Osteocyte (in vitro differentiated cells): ENCODE measurements at regions not wholly inside any gene's neighbourhood (a gene's known extent, or its start where the extent isn't known, plus 50 kb on each side); places are given as distances from the start of the nearest gene placed in this dataset.

Source experiments
- DNase-seq: peaks from one replicate; pipeline ENCODE4 v3.0.0; 2021; ENCODE audit warnings: mixed read lengths; ENCODE audit not compliant: unreplicated experiment; ENCODE audit errors: extremely low spot score
- H3K27ac Mint-ChIP-seq: one replicate; pipeline ENCODE4 v1.8.0; 2021; ENCODE audit warnings: mild to moderate bottlenecking, mixed read lengths; ENCODE audit not compliant: unreplicated experiment
- H3K27me3 Mint-ChIP-seq: one replicate; pipeline ENCODE4 v1.8.0; 2021; ENCODE audit warnings: mixed read lengths; ENCODE audit not compliant: unreplicated experiment
- H3K36me3 Mint-ChIP-seq: one replicate; pipeline ENCODE4 v1.8.0; 2021; ENCODE audit warnings: mixed read lengths; ENCODE audit not compliant: unreplicated experiment
- H3K4me1 Mint-ChIP-seq: one replicate; pipeline ENCODE4 v1.8.0; 2021; ENCODE audit warnings: mixed read lengths; ENCODE audit not compliant: unreplicated experiment
- H3K4me3 Mint-ChIP-seq: one replicate; pipeline ENCODE4 v1.8.0; 2021; ENCODE audit warnings: mild to moderate bottlenecking, moderate library complexity, mixed read lengths; ENCODE audit not compliant: unreplicated experiment
- H3K9me3 Mint-ChIP-seq: one replicate; pipeline ENCODE4 v1.8.0; 2021; ENCODE audit warnings: mixed read lengths; ENCODE audit not compliant: unreplicated experiment
- CTCF ChIP-seq: fragments of 200-600 bp; sonication (generic); IDR thresholded peaks from 2 replicates; pipeline ENCODE4 v1.5.0; 2021; ENCODE audit warnings: antibody characterized with exemption, mild to moderate bottlenecking, moderate library complexity

DNA sequence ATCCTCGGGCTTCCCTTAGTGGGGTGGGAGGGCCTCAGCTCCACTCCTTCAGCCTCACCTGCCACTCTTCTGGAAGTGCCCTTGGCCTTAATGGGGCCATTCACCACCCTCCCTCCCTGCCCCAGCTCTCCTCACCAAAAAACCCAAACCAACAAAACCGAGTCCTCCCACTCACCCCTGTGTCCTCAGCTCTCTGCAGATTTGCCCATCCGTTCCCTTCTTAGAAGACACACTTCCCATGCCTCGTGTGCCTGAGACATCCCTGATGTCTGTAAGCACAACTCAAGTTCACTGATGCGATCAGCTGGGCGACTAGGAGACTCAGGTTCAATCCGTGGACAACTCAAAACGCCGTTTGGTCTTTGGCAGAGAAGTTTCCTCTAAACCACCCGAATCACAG is 839.2 kb downstream of the TBC1D22A start:
- DNase-seq: peak; percentile 59
- TF ChIP-seq CTCF: no peak
- H3K9me3 Mint-ChIP-seq: peaks cover 50% of the 10 kb centered on the region
- no peaks in the 10 kb centered on the region for H3K27me3 Mint-ChIP-seq
- H3K36me3 Mint-ChIP-seq: peaks cover 5% of the 10 kb centered on the region
- H3K4me3 Mint-ChIP-seq: no peak overlapping the region
- no peak overlapping the region for H3K27ac Mint-ChIP-seq
- H3K4me1 Mint-ChIP-seq: no peaks in the 10 kb centered on the region

DNA sequence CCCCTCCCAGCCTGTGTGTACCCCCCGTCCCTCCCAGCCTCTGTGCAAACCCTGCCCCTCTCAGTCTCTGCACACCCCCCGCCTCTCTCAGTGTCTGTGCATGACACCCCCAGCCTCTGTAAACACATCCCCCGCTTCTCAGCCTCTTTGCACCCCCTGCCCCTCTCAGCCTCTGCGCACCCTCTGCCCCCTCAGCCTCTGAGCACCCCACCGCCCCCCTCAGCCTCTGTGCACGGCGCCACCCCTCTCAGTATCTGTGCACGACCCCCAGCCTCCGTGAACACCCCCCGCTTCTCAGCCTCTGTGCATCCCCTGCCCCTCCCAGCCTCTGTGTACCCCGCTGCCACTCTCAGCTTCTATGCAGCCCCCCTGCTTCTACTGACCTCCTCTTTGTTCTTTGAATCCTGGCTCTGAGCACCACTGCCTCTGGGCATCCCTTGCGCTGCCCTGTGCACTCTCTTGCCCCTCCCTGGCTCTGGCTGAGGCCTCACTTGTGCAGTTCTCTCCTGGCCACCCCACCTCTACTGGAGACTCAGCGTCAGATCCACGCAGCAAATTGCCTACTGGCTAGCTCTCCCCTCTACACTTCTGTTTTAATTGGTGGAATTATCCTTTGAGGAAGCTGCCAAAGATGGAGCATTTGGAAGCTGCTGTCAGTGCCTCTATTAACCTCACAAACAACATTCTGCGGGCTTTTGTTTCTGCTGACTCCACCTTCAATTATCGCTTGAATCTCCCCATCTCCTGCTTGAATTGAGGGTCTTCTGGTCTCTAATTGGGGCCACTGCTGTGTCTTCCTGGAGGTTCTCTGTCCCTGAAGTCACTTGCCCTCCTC is 838.6 kb downstream of the TBC1D22A start:
- H3K9me3 Mint-ChIP-seq: peaks cover 50% of the 10 kb centered on the region
- no peaks in the 10 kb centered on the region for H3K4me1 Mint-ChIP-seq
- H3K27me3 Mint-ChIP-seq: no peaks in the 10 kb centered on the region
- H3K4me3 Mint-ChIP-seq: no peak overlapping the region
- TF ChIP-seq CTCF: no peak
- H3K36me3 Mint-ChIP-seq: peaks cover 5% of the 10 kb centered on the region
- no peak overlapping the region for H3K27ac Mint-ChIP-seq
- DNase-seq: peak; percentile 60

DNA sequence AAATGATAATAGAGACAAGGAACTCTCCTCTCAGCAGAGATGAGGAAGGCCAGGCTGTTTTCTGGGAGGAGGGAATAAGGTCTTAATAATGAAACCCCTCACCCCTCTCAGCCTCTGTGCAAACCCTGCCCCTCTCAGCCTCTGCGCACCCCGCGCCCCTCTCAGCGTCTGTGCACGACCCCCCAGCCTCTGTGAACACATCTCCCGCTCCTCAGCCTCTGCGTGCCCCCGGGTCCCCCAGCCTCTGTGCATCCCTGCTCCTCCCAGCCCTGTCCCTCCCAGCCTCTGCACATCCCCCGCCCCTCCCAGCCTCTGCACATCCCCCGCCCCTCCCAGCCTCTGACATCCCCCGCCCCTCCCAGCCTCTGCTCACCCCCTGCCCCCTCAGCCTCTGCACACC is 837.8 kb downstream of the TBC1D22A start:
- Mint-ChIP-seq H3K36me3 (peaks cover 2% of the 10 kb centered on the region), H3K4me3 (no peak overlapping the region), H3K27ac (no peak overlapping the region), H3K4me1 (no peaks in the 10 kb centered on the region), H3K27me3 (no peaks in the 10 kb centered on the region), H3K9me3 (peaks cover 43% of the 10 kb centered on the region)
- peak; percentile 81 for DNase-seq
- no peak for TF ChIP-seq CTCF

DNA sequence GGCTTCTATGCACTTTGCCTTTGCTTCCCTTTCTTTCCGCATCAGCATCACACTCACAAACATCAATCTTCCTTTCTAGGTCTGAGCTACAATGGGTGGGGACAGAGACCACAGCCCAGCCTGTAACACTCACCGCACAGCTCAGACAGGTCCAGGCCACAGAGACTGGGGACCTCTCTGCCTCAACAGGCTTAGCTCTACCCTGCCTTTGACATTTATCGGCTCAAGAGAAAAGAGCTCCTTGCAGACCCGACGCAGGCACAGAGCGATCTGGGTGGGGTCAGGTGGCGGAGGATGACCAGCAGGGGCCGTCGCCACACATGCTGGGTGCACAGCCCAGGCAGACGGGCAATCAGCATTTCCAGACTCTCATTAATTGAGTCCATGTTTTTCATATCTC is 837.3 kb downstream of the TBC1D22A start:
- TF ChIP-seq CTCF: no peak
- Mint-ChIP-seq H3K9me3 (peaks cover 47% of the 10 kb centered on the region), H3K27ac (no peak overlapping the region), H3K36me3 (peaks cover 2% of the 10 kb centered on the region), H3K4me1 (no peaks in the 10 kb centered on the region), H3K27me3 (no peaks in the 10 kb centered on the region), H3K4me3 (no peak overlapping the region)
- DNase-seq: peak; percentile 71

- Mint-ChIP-seq H3K36me3 (peaks cover 2% of the 10 kb centered on the region), H3K4me3 (no peak overlapping the region), H3K27ac (no peak overlapping the region), H3K4me1 (no peaks in the 10 kb centered on the region), H3K27me3 (no peaks in the 10 kb centered on the region), H3K9me3 (peaks cover 40% of the 10 kb centered on the region)
- no peak for TF ChIP-seq CTCF
- DNase-seq: peak; percentile 56
These were observed 836.4 kb downstream of the TBC1D22A start for GRCh38 chr22:47598864-47599263.
